ENCODE measurements at regions not wholly inside any gene's neighbourhood (a gene's known extent, or its start where the extent isn't known, plus 50 kb on each side); places are given as distances from the start of the nearest gene placed in this dataset.

- no peak for TF ChIP-seq CTCF (IDR thresholded peaks at IDR 0.05)
- no peak for DNase-seq (ENCODE audit: low spot score in 2 of 2)
Observed at GRCh38 chr2:166677996-166678395, 183.9 kb upstream of the SCN7A start.

GRCh38 chr2:166676716-166677115 is 182.7 kb upstream of the SCN7A start:
- intact Hi-C loops (cut with DNase I), result no loop called here
- Histone ChIP-seq H3K4me1 (no peaks in the 10 kb centered on the region), H3K36me3 (no peaks in the 10 kb centered on the region), H3K4me3 (no peak overlapping the region), H3K27ac (no peak overlapping the region), H3K9me3 (no peaks in the 10 kb centered on the region), H3K27me3 (no peaks in the 10 kb centered on the region)
- TF ChIP-seq CTCF (IDR thresholded peaks at IDR 0.05), result no peak
- no peak for DNase-seq (ENCODE audit: low spot score in 2 of 2)

More at GRCh38 chr2:166677996-166678395, 183.9 kb upstream of the SCN7A start:
- H3K4me1 ChIP-seq, result no peaks in the 10 kb centered on the region
- no peaks in the 10 kb centered on the region for H3K36me3 ChIP-seq
- H3K27ac ChIP-seq, result no peak overlapping the region
- no peak overlapping the region for H3K4me3 ChIP-seq
- intact Hi-C loops (cut with DNase I), result no loop called here
- H3K27me3 ChIP-seq, result no peaks in the 10 kb centered on the region
- H3K9me3 ChIP-seq, result no peaks in the 10 kb centered on the region

DNA sequence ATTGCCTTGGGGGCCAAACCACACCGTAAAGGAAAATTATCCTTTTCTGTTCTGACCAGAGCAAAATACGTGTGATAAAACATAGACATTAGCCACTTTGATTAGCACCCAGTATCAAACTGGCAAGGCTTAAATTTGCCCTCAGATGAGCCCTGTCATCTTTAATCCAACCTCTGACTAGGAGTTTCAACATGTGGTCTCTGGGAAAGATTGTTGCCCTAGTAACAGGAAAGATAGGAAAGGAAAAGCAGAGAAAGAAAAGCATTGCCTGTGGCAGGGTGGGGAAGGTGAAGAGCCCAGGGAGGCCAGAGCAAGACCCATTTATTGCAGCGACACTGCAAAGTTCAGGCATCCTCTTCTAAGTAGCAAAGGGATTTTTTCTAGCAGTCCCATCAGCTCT is 181.5 kb upstream of the SCN7A start:
- Histone ChIP-seq H3K4me3 (no peak overlapping the region), H3K36me3 (no peaks in the 10 kb centered on the region), H3K9me3 (no peaks in the 10 kb centered on the region), H3K4me1 (no peaks in the 10 kb centered on the region), H3K27me3 (no peaks in the 10 kb centered on the region), H3K27ac (no peak overlapping the region)
- intact Hi-C loops (cut with DNase I), result no loop called here
- DNase-seq (ENCODE audit: low spot score in 2 of 2), result no peak
- TF ChIP-seq CTCF (IDR thresholded peaks at IDR 0.05), result no peak

- Histone ChIP-seq H3K27me3 (no peaks in the 10 kb centered on the region), H3K36me3 (no peaks in the 10 kb centered on the region), H3K27ac (no peak overlapping the region), H3K9me3 (no peaks in the 10 kb centered on the region), H3K4me1 (no peaks in the 10 kb centered on the region), H3K4me3 (no peak overlapping the region)
- intact Hi-C loops (cut with DNase I), result no loop called here
- no peak for TF ChIP-seq CTCF (IDR thresholded peaks at IDR 0.05)
- DNase-seq (ENCODE audit: low spot score in 2 of 2), result no peak
Observed at GRCh38 chr2:166673986-166674385, 179.9 kb upstream of the SCN7A start.

- no peak overlapping the region for H3K27ac ChIP-seq
- no peaks in the 10 kb centered on the region for H3K4me1 ChIP-seq
- intact Hi-C loops (cut with DNase I), result no loop called here
- H3K27me3 ChIP-seq, result no peaks in the 10 kb centered on the region
- no peak for DNase-seq (ENCODE audit: low spot score in 2 of 2)
- TF ChIP-seq CTCF (IDR thresholded peaks at IDR 0.05), result no peak
- no peaks in the 10 kb centered on the region for H3K36me3 ChIP-seq
- H3K9me3 ChIP-seq, result no peaks in the 10 kb centered on the region
- H3K4me3 ChIP-seq, result no peak overlapping the region
Observed at GRCh38 chr2:166671801-166672200, 177.8 kb upstream of the SCN7A start.

GRCh38 chr2:166671235-166671634 is 177.2 kb upstream of the SCN7A start:
- H3K36me3 ChIP-seq, result no peaks in the 10 kb centered on the region
- no peak for DNase-seq (ENCODE audit: low spot score in 2 of 2)
- no peak for TF ChIP-seq CTCF (IDR thresholded peaks at IDR 0.05)
- H3K27ac ChIP-seq, result no peak overlapping the region
- intact Hi-C loops (cut with DNase I), result no loop called here
- no peaks in the 10 kb centered on the region for H3K27me3 ChIP-seq
- H3K4me1 ChIP-seq, result no peaks in the 10 kb centered on the region
- H3K9me3 ChIP-seq, result no peaks in the 10 kb centered on the region
- H3K4me3 ChIP-seq, result no peak overlapping the region
